ENCODE measurements at regions not wholly inside any gene's neighbourhood (a gene's known extent, or its start where the extent isn't known, plus 50 kb on each side); places are given as distances from the start of the nearest gene placed in this dataset.
A peak's percentile ranks its signal among the peaks of the same experiment; 100 is the strongest.
"Not testable (repeated sequence)": the region's sequence is repeated elsewhere in the genome, so short reads cannot be mapped to it uniquely, and the experiment has no call there.

DNA sequence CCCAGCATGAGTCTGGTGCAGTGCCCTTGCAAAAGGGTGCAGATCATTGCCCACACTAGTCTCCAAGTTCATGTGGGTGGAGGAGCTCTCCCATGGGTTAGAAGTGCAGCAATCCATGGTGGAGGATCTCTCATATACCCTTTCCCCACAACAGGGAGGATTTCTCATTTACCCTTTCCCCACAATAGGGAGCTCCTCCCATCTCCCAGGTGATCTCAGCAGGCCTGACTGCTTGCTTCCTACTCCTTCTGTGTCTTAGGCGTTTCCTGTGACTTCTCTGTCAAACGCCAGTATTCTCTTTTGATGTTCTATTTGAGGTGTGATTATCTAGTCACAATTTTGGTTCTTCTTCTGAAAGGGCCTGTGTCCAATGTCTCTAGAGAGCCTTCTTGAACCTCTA, 133.8 kb upstream of the RFX3 start:
- no peak for DNase-seq (ENCODE audit: low read depth)

GRCh38 chr9:3658964-3659363, 133.2 kb upstream of the RFX3 start:
- no peak for DNase-seq (ENCODE audit: low read depth)

- no peak for DNase-seq (ENCODE audit: low read depth)
Measured at GRCh38 chr9:3656224-3656623, 130.4 kb upstream of the RFX3 start.

DNA sequence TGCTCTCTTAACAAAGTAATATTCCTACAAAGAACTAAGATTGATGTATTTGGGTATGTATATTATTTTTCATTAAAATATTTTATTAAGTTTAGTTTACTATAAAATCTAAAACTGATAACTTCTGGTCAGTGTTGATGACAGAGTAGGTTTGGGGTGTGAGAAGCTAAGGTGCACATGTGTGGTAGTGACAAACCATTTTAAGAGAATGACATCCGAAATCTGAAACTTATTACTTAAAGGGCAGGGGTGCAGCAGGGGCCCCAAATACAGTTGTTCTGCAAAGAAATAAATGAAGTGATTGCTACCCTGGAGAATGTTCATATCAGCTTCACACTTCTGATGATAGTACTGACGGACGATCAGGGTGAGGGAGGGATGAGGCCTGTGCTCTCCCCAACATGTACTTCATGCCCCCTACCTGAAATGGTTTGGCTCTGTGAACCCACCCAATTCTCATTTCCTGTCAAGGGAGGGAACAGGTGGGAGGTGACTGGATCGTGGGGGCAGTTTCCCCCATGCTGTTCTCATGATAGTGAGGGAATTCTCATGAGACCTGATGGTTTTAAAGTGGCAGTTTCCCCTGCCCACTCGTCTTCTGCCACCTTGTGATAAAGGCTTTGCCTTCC, 125.3 kb upstream of the RFX3 start:
- DNase-seq (ENCODE audit: low read depth), result no peak

- no peak for DNase-seq (ENCODE audit: low read depth)
Measured at GRCh38 chr9:3648722-3649246, 123.0 kb upstream of the RFX3 start.

DNA sequence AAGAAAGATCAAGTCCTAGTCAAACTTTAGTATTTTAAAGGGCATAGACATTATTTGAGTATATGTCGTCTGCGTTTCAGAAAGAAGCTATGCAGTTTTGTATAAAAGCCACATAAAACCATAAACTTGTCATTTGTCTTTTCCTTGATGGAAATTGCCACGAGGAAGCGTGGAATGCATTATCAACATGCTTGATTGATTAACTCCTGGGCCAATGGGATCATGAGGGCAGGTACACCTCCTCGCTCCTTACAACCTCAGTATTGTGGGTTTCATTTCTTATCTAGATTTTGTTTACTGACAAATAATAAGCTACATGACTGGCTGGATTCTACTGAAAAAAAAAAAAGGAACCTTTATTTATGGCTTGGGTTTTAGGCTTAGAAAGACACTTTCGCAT, 122.5 kb upstream of the RFX3 start:
- no peak for DNase-seq (ENCODE audit: low read depth)

DNA sequence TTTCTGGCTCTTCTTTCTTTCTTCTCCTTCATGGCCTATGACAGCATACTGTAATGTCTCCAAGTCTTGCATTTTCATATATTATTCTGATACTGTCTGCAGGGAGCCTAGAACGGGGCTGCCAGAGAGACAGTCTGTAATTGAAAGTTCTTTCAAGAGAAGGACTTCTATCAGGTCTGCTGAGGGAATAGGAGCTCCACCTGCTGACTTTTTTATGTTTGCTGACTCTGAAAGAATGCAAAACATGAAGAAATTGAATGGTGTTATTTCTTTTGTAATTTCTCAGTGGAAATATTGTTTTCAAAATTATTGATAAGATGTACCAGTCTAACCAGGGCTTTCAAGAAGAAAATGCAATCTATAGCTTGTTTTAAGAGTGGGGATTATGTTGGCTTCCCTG, 121.9 kb upstream of the RFX3 start:
- DNase-seq (ENCODE audit: low read depth), result no peak

DNA sequence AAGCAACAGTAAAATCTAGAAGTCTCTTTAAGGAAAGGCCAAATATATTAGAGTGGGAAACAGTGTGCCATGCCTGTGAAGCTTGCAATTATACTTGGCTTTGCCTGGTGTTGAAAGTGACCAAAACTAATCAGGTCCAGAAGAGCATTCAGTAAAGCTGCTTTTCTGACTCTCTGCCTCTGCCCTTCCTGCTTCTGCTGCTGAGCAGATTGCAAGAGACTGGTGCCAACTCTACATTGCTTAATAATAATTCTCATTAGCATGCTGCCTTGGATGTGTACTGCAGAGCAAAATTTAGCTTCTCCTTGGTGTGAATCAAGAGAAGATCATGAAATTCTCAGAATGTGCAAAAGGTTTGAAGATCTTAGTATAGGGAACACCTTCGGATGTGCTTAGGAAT, 120.4 kb upstream of the RFX3 start:
- DNase-seq (ENCODE audit: low read depth), result peak; percentile 37

- not testable (repeated sequence) for DNase-seq (ENCODE audit: low read depth)
Measured at GRCh38 chr9:3642075-3642474, 116.3 kb upstream of the RFX3 start.

DNA sequence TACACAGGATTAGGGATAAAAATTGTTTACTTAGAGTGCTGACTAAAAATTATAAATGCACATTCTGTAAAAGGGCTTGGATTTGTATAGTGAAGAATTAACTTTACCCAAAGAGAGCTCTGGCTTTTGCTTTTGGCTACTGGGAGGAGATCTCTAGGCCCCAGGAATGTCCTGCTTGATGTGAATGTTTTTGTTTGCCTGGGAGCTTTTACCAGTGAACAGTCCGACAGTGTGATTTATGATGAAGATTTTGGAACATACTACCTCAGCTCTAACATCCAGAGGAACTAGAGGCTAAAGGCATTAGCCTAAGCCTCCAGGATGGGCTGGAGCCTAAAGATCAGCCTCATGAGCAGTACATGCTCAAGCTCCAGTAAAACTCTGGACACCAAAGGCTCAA, 103.7 kb upstream of the RFX3 start:
- DNase-seq (ENCODE audit: low read depth), result no peak

GRCh38 chr9:3628239-3628638, 102.4 kb upstream of the RFX3 start:
- peak; percentile 67 for DNase-seq (ENCODE audit: low read depth)

DNA sequence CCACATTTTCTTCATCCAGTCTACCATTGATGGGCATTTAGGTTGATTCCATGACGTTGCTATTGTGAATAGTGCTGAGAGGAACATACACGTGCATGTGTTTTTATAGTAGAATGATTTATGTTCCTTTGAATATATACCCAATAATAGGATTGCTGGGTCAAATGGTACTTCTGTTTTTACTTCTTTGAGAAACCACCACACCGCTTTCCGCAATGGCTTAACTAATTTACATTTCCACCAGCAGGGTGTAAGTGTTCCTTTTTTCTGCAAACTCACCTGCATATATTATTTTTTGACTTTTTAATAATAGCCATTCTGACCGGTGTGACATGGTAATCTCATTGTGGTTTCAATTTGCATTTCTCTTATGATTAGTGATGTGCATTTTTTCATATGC, 82.2 kb upstream of the RFX3 start:
- no peak for DNase-seq (ENCODE audit: low read depth)

DNA sequence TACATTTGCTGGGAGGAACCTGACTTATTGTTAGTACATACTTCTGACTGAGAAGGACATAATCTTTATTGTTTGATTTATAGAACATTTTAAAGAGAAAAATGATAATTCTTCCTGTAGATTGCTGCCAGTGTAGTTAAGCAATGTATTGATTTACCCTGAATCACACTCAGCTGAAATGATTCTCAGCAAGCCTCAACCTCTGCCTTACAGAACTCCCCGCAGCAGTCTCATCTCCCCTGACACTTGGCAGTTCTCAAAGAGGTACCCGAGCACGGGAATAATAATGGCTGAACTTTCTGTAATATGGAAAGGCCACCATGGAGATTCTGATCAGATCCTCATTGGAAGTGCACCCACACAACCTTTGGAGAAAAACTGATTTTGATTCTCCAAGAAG, 74.9 kb upstream of the RFX3 start:
- no peak for DNase-seq (ENCODE audit: low read depth)

- DNase-seq (ENCODE audit: low read depth), result no peak
Measured at GRCh38 chr9:3597792-3598191, 72.0 kb upstream of the RFX3 start.

DNA sequence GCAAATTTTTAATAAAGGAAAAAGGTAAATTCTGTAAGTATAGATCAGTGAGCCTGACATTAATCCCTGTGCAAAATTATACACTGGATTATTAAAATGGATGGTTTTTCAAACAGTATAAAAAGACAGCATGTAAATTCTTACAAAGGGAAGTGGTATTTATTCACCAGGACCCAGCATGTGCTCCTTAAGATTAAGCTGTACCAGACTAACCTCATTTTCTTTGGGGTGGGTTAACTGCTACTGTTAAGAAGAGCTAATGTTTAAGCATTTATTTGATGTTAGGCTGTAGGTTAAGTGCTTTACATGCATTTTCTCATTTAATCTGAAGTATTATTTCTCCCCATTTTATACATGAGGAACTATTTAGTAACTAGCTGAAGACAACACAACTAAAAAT, 60.3 kb upstream of the RFX3 start:
- no peak for DNase-seq (ENCODE audit: low read depth)

- DNase-seq (ENCODE audit: low read depth), result no peak
Measured at GRCh38 chr9:3585606-3586005, 59.8 kb upstream of the RFX3 start.

GRCh38 chr9:3578786-3579185, 53.0 kb upstream of the RFX3 start:
- peak; percentile 63 for DNase-seq (ENCODE audit: low read depth)

DNA sequence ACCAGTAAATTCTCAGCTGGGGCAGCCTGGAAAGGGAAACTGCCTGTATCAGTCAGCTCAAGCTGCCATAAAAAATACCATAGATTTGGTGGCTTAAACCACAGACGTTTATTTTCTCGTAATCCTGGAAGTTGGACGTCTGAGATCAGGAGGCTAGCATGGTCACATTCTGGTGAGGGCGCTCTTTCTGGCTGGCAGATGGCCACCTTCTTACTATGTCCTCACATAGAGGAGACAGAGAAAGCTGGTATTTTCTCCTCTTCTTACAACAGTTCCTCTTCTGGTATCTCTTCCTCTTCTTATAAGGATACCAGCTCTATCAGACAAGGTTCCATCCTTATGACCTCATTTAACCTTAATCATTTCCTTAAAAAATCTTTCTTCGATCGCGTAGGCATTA, 50.5 kb upstream of the RFX3 start:
- DNase-seq (ENCODE audit: low read depth), result no peak

GRCh38 chr9:3575821-3576220, 50.0 kb upstream of the RFX3 start:
- no peak for DNase-seq (ENCODE audit: low read depth)

Data from fibroblast of gingiva (primary cell).